Suppressor macrophage treated with lipopolysaccharide for 1 hour (primary cell): ENCODE measurements at regions not wholly inside any gene's neighbourhood (a gene's known extent, or its start where the extent isn't known, plus 50 kb on each side); places are given as distances from the start of the nearest gene placed in this dataset.
A peak's percentile ranks its signal among the peaks of the same experiment; 100 is the strongest.

Experiments
- DNase-seq, 3 donors: peaks; one replicate each; pipeline ENCODE4 v3.0.0-alpha.2; 2020 to 2022

GRCh38 chr11:128066399-128066798, 521.0 kb downstream of the ETS1 start:
- no peak for DNase-seq

GRCh38 chr11:128061281-128061871, 526.0 kb downstream of the ETS1 start:
- no peak for DNase-seq

- no peak for DNase-seq
Observed at GRCh38 chr11:128058580-128059208, 528.7 kb downstream of the ETS1 start.

- no peak for DNase-seq
Observed at GRCh38 chr11:128057786-128058395, 529.5 kb downstream of the ETS1 start.

- DNase-seq: no peak
Observed at GRCh38 chr11:128055576-128056217, 531.7 kb downstream of the ETS1 start.

GRCh38 chr11:128053981-128054931, 533.1 kb downstream of the ETS1 start:
- peak in 2 of 3 donors; percentile 13 to 27 for DNase-seq

GRCh38 chr11:128052912-128053641, 534.3 kb downstream of the ETS1 start:
- DNase-seq: peak in 1 of 3 donors; percentile 27

GRCh38 chr11:128048121-128048520, 539.2 kb downstream of the ETS1 start:
- DNase-seq: no peak

- no peak for DNase-seq
Observed at GRCh38 chr11:128047026-128047425, 540.3 kb downstream of the ETS1 start.

GRCh38 chr11:128046213-128046612, 541.1 kb downstream of the ETS1 start:
- DNase-seq: peak in 1 of 3 donors; percentile 17

- DNase-seq: no peak
Observed at GRCh38 chr11:128045094-128045725, 542.1 kb downstream of the ETS1 start.

GRCh38 chr11:128042290-128042751, 545.0 kb downstream of the ETS1 start:
- DNase-seq: no peak

GRCh38 chr11:128040603-128041002, 546.8 kb downstream of the ETS1 start:
- peak in 1 of 3 donors; percentile 33 for DNase-seq

- DNase-seq: peak; percentile 64 to 74 (median 66)
Observed at GRCh38 chr11:128039140-128040021, 548.0 kb downstream of the ETS1 start.

GRCh38 chr11:128036556-128037093, 550.7 kb downstream of the ETS1 start:
- no peak for DNase-seq

- DNase-seq: no peak
Observed at GRCh38 chr11:128036006-128036405, 551.4 kb downstream of the ETS1 start.

- peak; percentile 77 to 85 (median 78) for DNase-seq
Observed at GRCh38 chr11:128031538-128032134, 555.7 kb downstream of the ETS1 start.

- no peak for DNase-seq
Observed at GRCh38 chr11:128029219-128029722, 558.1 kb downstream of the ETS1 start.

GRCh38 chr11:128026596-128026995, 560.8 kb downstream of the ETS1 start:
- DNase-seq: peak; percentile 84 to 93 (median 88)
